MM.1S (cell line): ENCODE measurements at regions not wholly inside any gene's neighbourhood (a gene's known extent, or its start where the extent isn't known, plus 50 kb on each side); places are given as distances from the start of the nearest gene placed in this dataset.
"Not testable (repeated sequence)": the region's sequence is repeated elsewhere in the genome, so short reads cannot be mapped to it uniquely, and the experiment has no call there.

Experiments
- DNase-seq: peaks from one replicate; pipeline ENCODE4 v3.0.0-alpha.2; 2015
- H2AFZ ChIP-seq: fragments of 300-600 bp; sonication (generic); 2 replicates; pipeline ENCODE4 v1.6.0; 2016; ENCODE audit warnings: antibody characterized with exemption, low read length
- H3F3A ChIP-seq: fragments of 300-600 bp; sonication (generic); 2 replicates; pipeline ENCODE4 v1.6.1; 2016; ENCODE audit warnings: mild to moderate bottlenecking, antibody characterized with exemption, low read length, moderate library complexity, mixed read lengths; ENCODE audit not compliant: insufficient read depth
- H3K27ac ChIP-seq: fragments of 300-600 bp; sonication (generic); 2 replicates; pipeline ENCODE4 v1.5.1; 2016; ENCODE audit warnings: mild to moderate bottlenecking, low read length
- H3K27me3 ChIP-seq: fragments of 300-600 bp; sonication (generic); replicated peaks from 2 replicates; pipeline ENCODE4 v1.6.0; 2016; ENCODE audit warnings: low read length; ENCODE audit not compliant: insufficient read depth
- H3K36me3 ChIP-seq: fragments of 300-600 bp; sonication (generic); replicated peaks from 2 replicates; pipeline ENCODE4 v1.6.1; 2016; ENCODE audit warnings: mild to moderate bottlenecking, low read length, mixed read lengths; ENCODE audit not compliant: insufficient read depth
- H3K4me1 ChIP-seq: fragments of 300-600 bp; sonication (generic); 2 replicates; pipeline ENCODE4 v1.6.1; 2016; ENCODE audit warnings: low read length, mixed read lengths
- H3K4me2 ChIP-seq: fragments of 300-600 bp; sonication (generic); 2 replicates; pipeline ENCODE4 v1.6.0; 2016; ENCODE audit warnings: low read depth, low read length
- H3K4me3 ChIP-seq: fragments of 300-600 bp; sonication (generic); 2 replicates; pipeline ENCODE4 v1.5.1; 2016; ENCODE audit warnings: low read length, mixed read lengths
- H3K79me2 ChIP-seq: fragments of 300-600 bp; sonication (generic); 2 replicates; pipeline ENCODE4 v1.6.1; 2016; ENCODE audit warnings: mixed run types, low read length, mixed read lengths
- H3K9ac ChIP-seq: fragments of 300-600 bp; sonication (generic); 2 replicates; pipeline ENCODE4 v1.6.1; 2016; ENCODE audit warnings: low read length, mixed read lengths
- H3K9me2 ChIP-seq: fragments of 300-600 bp; sonication (generic); replicated peaks from 2 replicates; pipeline ENCODE4 v1.6.1; 2016; ENCODE audit warnings: mild to moderate bottlenecking, low read length, mixed read lengths; ENCODE audit not compliant: insufficient read depth
- H3K9me3 ChIP-seq: fragments of 300-600 bp; sonication (generic); replicated peaks from 2 replicates; pipeline ENCODE4 v1.6.1; 2016; ENCODE audit warnings: mild to moderate bottlenecking, low read length, mixed read lengths; ENCODE audit not compliant: insufficient read depth
- H4K20me1 ChIP-seq: fragments of 300-600 bp; sonication (generic); 2 replicates; pipeline ENCODE4 v1.6.1; 2016; ENCODE audit warnings: mild to moderate bottlenecking, low read length, moderate library complexity, mixed read lengths; ENCODE audit not compliant: insufficient read depth
- TF ChIP-seq, protein P1 (sequence below): fragments of 300-600 bp; sonication (generic); IDR thresholded peaks from 2 replicates; pipeline ENCODE4 v1.5.1; 2016; ENCODE audit warnings: antibody characterized with exemption, low read length, mixed read lengths

DNA sequence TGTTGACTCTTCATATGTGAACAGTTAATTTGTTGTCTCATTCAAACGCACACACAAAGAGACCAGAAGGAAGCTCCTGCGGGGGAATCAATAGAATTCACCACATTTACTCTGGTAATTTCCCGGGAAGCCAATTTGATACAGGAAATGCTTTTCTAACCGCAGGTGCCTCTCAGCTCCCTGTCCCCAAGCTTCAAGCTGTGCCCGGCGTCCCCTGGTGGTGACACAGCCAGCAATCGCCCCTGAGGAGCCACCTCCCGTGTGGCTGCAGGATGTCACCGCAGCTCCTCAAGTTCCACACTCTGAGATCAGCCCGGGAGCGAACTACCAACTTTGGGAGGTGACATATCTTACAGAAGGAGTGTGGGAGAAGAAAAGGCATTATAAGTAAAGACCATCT lies 318.4 kb downstream of the CEP170 start:
- H3K79me2 ChIP-seq, H3K36me3 ChIP-seq, H3K9ac ChIP-seq, H3K27ac ChIP-seq, H3K9me2 ChIP-seq, H3K4me1 ChIP-seq, H3K9me3 ChIP-seq, H3F3A ChIP-seq, H2AFZ ChIP-seq, H3K4me3 ChIP-seq, H4K20me1 ChIP-seq, H3K4me2 ChIP-seq, H3K27me3 ChIP-seq, DNase-seq: not testable (repeated sequence)
- TF ChIP-seq, protein P1, sequence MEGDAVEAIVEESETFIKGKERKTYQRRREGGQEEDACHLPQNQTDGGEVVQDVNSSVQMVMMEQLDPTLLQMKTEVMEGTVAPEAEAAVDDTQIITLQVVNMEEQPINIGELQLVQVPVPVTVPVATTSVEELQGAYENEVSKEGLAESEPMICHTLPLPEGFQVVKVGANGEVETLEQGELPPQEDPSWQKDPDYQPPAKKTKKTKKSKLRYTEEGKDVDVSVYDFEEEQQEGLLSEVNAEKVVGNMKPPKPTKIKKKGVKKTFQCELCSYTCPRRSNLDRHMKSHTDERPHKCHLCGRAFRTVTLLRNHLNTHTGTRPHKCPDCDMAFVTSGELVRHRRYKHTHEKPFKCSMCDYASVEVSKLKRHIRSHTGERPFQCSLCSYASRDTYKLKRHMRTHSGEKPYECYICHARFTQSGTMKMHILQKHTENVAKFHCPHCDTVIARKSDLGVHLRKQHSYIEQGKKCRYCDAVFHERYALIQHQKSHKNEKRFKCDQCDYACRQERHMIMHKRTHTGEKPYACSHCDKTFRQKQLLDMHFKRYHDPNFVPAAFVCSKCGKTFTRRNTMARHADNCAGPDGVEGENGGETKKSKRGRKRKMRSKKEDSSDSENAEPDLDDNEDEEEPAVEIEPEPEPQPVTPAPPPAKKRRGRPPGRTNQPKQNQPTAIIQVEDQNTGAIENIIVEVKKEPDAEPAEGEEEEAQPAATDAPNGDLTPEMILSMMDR, result 0 out of 2 replicates have a peak, but pooled peaks have one; percentile 5

DNA sequence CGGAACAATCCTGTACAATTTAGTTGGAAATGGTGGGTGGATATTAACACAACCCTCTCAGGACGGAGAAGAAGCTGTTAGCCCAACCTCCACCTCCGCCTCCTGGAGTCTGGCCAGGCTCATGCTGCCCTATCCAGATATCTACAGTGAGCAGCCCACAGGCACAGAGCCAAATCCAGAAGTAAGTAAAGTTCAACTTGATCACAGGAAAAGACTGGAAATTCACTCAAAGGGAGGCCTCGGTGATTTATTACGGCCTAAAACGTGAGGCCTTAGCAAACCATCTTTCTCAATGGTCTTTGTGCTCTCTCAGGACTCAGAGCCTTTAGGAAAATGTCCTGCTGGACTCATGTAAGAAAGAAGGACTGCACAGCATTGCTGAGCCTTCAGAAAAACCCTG lies 330.4 kb downstream of the CEP170 start:
- not testable (repeated sequence) for H3K9me2 ChIP-seq, H2AFZ ChIP-seq, H3F3A ChIP-seq, H3K27ac ChIP-seq, H3K79me2 ChIP-seq, H3K4me1 ChIP-seq, H3K36me3 ChIP-seq, H3K4me3 ChIP-seq, H3K4me2 ChIP-seq, H4K20me1 ChIP-seq, H3K27me3 ChIP-seq, DNase-seq, H3K9ac ChIP-seq, H3K9me3 ChIP-seq

DNA sequence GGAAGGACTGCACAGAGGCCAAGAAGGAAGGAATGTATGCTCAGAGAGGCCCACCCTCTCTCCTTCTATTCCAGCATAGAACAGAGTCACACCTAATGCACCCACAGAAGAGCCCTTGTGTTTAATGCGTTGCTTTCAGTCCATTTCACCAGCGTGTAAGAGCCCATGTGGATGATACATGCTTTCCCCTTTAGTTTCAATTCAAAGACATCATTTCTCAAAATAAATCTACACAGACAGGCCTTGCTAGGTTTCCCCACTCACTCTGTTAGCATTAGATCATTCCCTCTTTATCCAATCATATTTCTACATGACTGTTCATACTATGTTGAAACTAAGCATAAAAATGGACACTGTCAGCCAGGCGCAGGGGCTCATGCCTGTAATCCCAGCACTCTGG lies 331.5 kb downstream of the CEP170 start:
- not testable (repeated sequence) for H3K9me3 ChIP-seq, H3K27ac ChIP-seq, H3K27me3 ChIP-seq, H3K79me2 ChIP-seq, H3F3A ChIP-seq, H3K4me3 ChIP-seq, H2AFZ ChIP-seq, DNase-seq, H3K9me2 ChIP-seq, H3K4me2 ChIP-seq, H3K4me1 ChIP-seq, H3K36me3 ChIP-seq, H3K9ac ChIP-seq, H4K20me1 ChIP-seq

DNA sequence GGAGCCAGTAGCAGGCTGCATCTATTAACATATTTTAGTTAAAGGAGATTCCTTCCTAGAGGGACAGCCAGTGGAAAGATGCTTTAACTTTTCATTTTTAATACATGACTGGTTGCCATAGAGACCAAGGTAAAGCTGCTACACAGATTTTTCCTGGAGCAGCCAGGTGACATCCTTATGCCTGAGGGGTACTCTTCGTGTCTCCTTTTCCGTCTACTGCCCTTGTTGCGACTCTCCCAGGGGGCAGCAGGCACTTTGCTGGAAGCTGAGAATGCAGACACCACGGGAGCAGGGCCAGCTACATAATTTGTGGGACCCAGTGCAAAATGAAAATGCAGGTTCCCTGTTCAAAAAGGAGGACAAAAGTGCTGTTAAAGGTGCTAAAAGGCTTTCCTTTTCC lies 340.4 kb downstream of the CEP170 start:
- H3K4me3 ChIP-seq, DNase-seq, H3K27ac ChIP-seq: not testable (repeated sequence)

DNA sequence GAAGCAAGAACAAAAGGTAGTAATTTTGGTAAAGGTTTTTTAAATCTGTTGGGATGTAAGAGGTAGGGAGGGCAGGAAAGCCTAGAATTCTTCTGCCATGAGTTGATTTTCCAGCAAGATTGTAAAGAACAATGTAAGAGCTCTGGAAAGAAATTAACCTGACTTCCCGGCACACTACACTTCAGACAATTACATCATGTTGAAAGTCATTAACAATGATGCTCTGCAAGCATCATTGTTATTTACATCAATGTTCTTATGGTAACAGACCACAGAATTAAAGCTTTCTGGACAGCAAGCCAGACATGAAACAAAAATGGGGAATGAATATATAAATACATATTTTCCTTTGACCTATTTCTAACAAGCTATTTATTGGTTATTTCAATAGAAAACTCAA lies 342.2 kb downstream of the CEP170 start:
- H3K9me3 ChIP-seq, H3K36me3 ChIP-seq, DNase-seq: not testable (repeated sequence)

More for the DNA sequence above, 340.4 kb downstream of the CEP170 start:
- H3F3A ChIP-seq, H3K4me2 ChIP-seq, H3K79me2 ChIP-seq, H2AFZ ChIP-seq, H3K4me1 ChIP-seq, H3K27me3 ChIP-seq, H3K36me3 ChIP-seq, H4K20me1 ChIP-seq, H3K9me3 ChIP-seq, H3K9me2 ChIP-seq, H3K9ac ChIP-seq: not testable (repeated sequence)

DNA sequence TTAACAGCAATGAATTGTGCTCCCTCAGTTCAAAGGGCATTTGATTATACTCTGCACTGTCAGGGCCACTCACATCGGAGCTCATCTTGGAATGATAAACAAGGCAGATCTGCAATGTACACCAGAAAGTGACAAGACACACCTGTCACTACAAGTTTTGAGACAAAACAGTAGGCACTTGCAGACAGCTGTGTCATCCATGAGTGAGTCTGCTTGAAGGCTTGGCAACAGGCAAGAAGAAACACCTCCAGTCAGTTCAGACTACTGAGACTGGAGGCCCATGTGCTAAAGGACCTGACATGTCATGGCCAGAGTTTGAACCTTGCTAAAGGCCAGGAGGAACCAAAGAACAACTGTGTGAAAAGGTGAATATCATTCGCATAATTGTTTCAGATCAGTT lies 354.5 kb downstream of the CEP170 start:
- not testable (repeated sequence) for H3K4me2 ChIP-seq, H3K4me3 ChIP-seq, DNase-seq, H3K9ac ChIP-seq, H3K4me1 ChIP-seq, H2AFZ ChIP-seq, H3K79me2 ChIP-seq, H4K20me1 ChIP-seq, H3K27me3 ChIP-seq, H3F3A ChIP-seq, H3K36me3 ChIP-seq, H3K9me2 ChIP-seq, H3K27ac ChIP-seq, H3K9me3 ChIP-seq

More for the DNA sequence above, 342.2 kb downstream of the CEP170 start:
- not testable (repeated sequence) for H3F3A ChIP-seq, H3K4me3 ChIP-seq, H4K20me1 ChIP-seq, H3K9me2 ChIP-seq, H3K79me2 ChIP-seq, H3K4me1 ChIP-seq, H3K27me3 ChIP-seq, H3K27ac ChIP-seq, H3K9ac ChIP-seq, H3K4me2 ChIP-seq, H2AFZ ChIP-seq
